Upper lobe of left lung (tissue), 4 donors: ENCODE measurements at regions not wholly inside any gene's neighbourhood (a gene's known extent, or its start where the extent isn't known, plus 50 kb on each side); places are given as distances from the start of the nearest gene placed in this dataset.

Source experiments
- CTCF ChIP-seq, 6 experiments: fragments of 450-650 bp in 4 of 6; fragments of 200-600 bp in 2 of 6; sonication (generic) in 2 of 6; IDR thresholded peaks; one replicate each; pipeline ENCODE4 v1.5.1; 2016 to 2019; ENCODE audit warnings: antibody characterized with exemption in 6 of 6
- EP300 ChIP-seq, 4 donors: sonication (generic); formaldehyde crosslinking; IDR thresholded peaks; one replicate each; pipeline ENCODE4 v1.5.1; 2017; ENCODE audit warnings: antibody characterized with exemption in 4 of 4, control low read depth in 2 of 4
- POLR2A ChIP-seq, 4 donors: fragments of 450-650 bp; IDR thresholded peaks; one replicate each; pipeline ENCODE4 v1.5.1; 2016 to 2017; ENCODE audit warnings: antibody characterized with exemption in 4 of 4, mild to moderate bottlenecking in 2 of 4

GRCh38 chr7:25851332-25852210 is 300.4 kb upstream of the NFE2L3 start:
- TF ChIP-seq CTCF (IDR thresholded peaks at IDR 0.05) (peak; percentile 51 to 84 (median 78)), EP300 (IDR thresholded peaks at IDR 0.05) (no peak), POLR2A (IDR thresholded peaks at IDR 0.05) (no peak)
